HEK293T (cell line): ENCODE measurements at regions not wholly inside any gene's neighbourhood (a gene's known extent, or its start where the extent isn't known, plus 50 kb on each side); places are given as distances from the start of the nearest gene placed in this dataset.

ENCODE experiments used
- CTCF ChIA-PET: fragments of 350-600 bp; formaldehyde crosslinking; extraction: SDS; loops from one replicate; lab custom pipeline; 2021; ENCODE audit warnings: antibody characterized with exemption, inconsistent platforms; lab: Yijun Ruan, JAX
- POLR2A ChIA-PET: fragments of 350-600 bp; formaldehyde crosslinking; extraction: SDS; loops from one replicate; lab custom pipeline; 2020; ENCODE audit warnings: antibody characterized with exemption, inconsistent platforms; lab: Yijun Ruan, JAX
- DNase-seq: peaks from one replicate; pipeline ENCODE4 v3.0.0; 2012; ENCODE audit warnings: mixed read lengths; ENCODE audit errors: extremely low spot score
- ARNT ChIP-seq: fragments of 450-650 bp; IDR thresholded peaks from 2 replicates; pipeline ENCODE4 v1.6.1; 2017; ENCODE audit warnings: mild to moderate bottlenecking
- BHLHE40 ChIP-seq: fragments of 450-650 bp; IDR thresholded peaks from 2 replicates; pipeline ENCODE4 v1.6.1; 2016; ENCODE audit warnings: mild to moderate bottlenecking, moderate library complexity, borderline replicate concordance
- CTBP1 ChIP-seq: fragments of 450-650 bp; IDR thresholded peaks from 2 replicates; pipeline ENCODE4 v1.6.1; 2016; ENCODE audit warnings: borderline replicate concordance
- ELF4 ChIP-seq: fragments of 450-650 bp; IDR thresholded peaks from 2 replicates; pipeline ENCODE4 v1.6.1; 2017; ENCODE audit warnings: antibody characterized with exemption
- FOXA1 ChIP-seq: fragments of 450-650 bp; IDR thresholded peaks from 2 replicates; pipeline ENCODE4 v1.6.1; 2016; ENCODE audit warnings: mild to moderate bottlenecking
- FOXK2 ChIP-seq: fragments of 450-650 bp; IDR thresholded peaks from 2 replicates; pipeline ENCODE4 v1.6.1; 2016; ENCODE audit warnings: mild to moderate bottlenecking
- FOXM1 ChIP-seq: fragments of 450-650 bp; IDR thresholded peaks from 2 replicates; pipeline ENCODE4 v1.6.1; 2017; ENCODE audit warnings: mild to moderate bottlenecking, borderline replicate concordance
- HDGF ChIP-seq: fragments of 450-650 bp; IDR thresholded peaks from 2 replicates; pipeline ENCODE4 v1.6.1; 2017; ENCODE audit warnings: antibody characterized with exemption, borderline replicate concordance
- L3MBTL2 ChIP-seq: fragments of 450-650 bp; conservative IDR thresholded peaks from 2 replicates; pipeline ENCODE4 v1.6.1; 2016; ENCODE audit warnings: mild to moderate bottlenecking
- LEF1 ChIP-seq: fragments of 450-650 bp; IDR thresholded peaks from 2 replicates; pipeline ENCODE4 v1.6.1; 2017; ENCODE audit warnings: mild to moderate bottlenecking, borderline replicate concordance
- NFRKB ChIP-seq: fragments of 450-650 bp; IDR thresholded peaks from 2 replicates; pipeline ENCODE4 v1.6.1; 2016; ENCODE audit warnings: mild to moderate bottlenecking, moderate library complexity
- PKNOX1 ChIP-seq: fragments of 450-650 bp; IDR thresholded peaks from 2 replicates; pipeline ENCODE4 v1.6.1; 2016
- SP1 ChIP-seq: fragments of 450-650 bp; IDR thresholded peaks from 2 replicates; pipeline ENCODE4 v1.6.1; 2017
- SUZ12 ChIP-seq: fragments of 450-650 bp; IDR thresholded peaks from 2 replicates; pipeline ENCODE4 v1.6.1; 2016; ENCODE audit warnings: mild to moderate bottlenecking
- TARDBP ChIP-seq: fragments of 450-650 bp; IDR thresholded peaks from 2 replicates; pipeline ENCODE4 v1.6.1; 2016
- ZNF384 ChIP-seq: fragments of 450-650 bp; IDR thresholded peaks from 2 replicates; pipeline ENCODE4 v1.6.1; 2016

GRCh38 chr4:14641871-14642270 is 360.4 kb upstream of the CPEB2 start:
- DNase-seq: no peak
- POLR2A ChIA-PET: no interaction called here
- TF ChIP-seq LEF1 (no peak), SUZ12 (no peak), FOXM1 (no peak), TARDBP (no peak), SP1 (no peak), FOXA1 (no peak), PKNOX1 (no peak), L3MBTL2 (no peak), ARNT (no peak), NFRKB (no peak), ZNF384 (no peak)
- CTCF ChIA-PET: no interaction called here

GRCh38 chr4:14644580-14645282 is 357.6 kb upstream of the CPEB2 start:
- ChIA-PET CTCF (no interaction called here), POLR2A (no interaction called here)
- no peak for TF ChIP-seq ELF4
- TF ChIP-seq FOXK2: no peak
- no peak for TF ChIP-seq BHLHE40
- no peak for TF ChIP-seq FOXA1
- DNase-seq: no peak

- TF ChIP-seq ELF4 (no peak), ZNF384 (no peak), FOXA1 (no peak), SUZ12 (no peak), TARDBP (no peak), NFRKB (no peak)
- no peak for DNase-seq
- CTCF ChIA-PET: no interaction called here
These were observed 355.4 kb upstream of the CPEB2 start for GRCh38 chr4:14646831-14647230.

GRCh38 chr4:14650127-14650526 is 352.2 kb upstream of the CPEB2 start:
- CTCF ChIA-PET: no interaction called here
- TF ChIP-seq ZNF384 (no peak), TARDBP (no peak), ELF4 (no peak), HDGF (no peak), SP1 (no peak), ARNT (no peak), PKNOX1 (no peak), L3MBTL2 (no peak), SUZ12 (no peak), FOXM1 (no peak), LEF1 (no peak), NFRKB (no peak), FOXA1 (no peak), FOXK2 (no peak), CTBP1 (no peak)
- no peak for DNase-seq
- POLR2A ChIA-PET: no interaction called here

More at GRCh38 chr4:14646831-14647230, 355.4 kb upstream of the CPEB2 start:
- POLR2A ChIA-PET: no interaction called here

GRCh38 chr4:14652522-14652921 is 349.8 kb upstream of the CPEB2 start:
- DNase-seq: no peak
- no peak for TF ChIP-seq BHLHE40
- no peak for TF ChIP-seq FOXA1
- TF ChIP-seq CTBP1: no peak
- TF ChIP-seq HDGF: no peak
- no peak for TF ChIP-seq ZNF384
- no peak for TF ChIP-seq ARNT
- no peak for TF ChIP-seq LEF1
- no peak for TF ChIP-seq SP1
- TF ChIP-seq PKNOX1: no peak
- TF ChIP-seq L3MBTL2: no peak
- no peak for TF ChIP-seq SUZ12
- no peak for TF ChIP-seq ELF4
- no peak for TF ChIP-seq TARDBP
- ChIA-PET POLR2A (no interaction called here), CTCF (no interaction called here)

GRCh38 chr4:14653338-14653737 is 348.9 kb upstream of the CPEB2 start:
- ChIA-PET POLR2A (no interaction called here), CTCF (no interaction called here)
- no peak for TF ChIP-seq LEF1
- TF ChIP-seq NFRKB: no peak
- TF ChIP-seq FOXK2: no peak

GRCh38 chr4:14659286-14659685 is 343.0 kb upstream of the CPEB2 start:
- CTCF ChIA-PET: no interaction called here
- DNase-seq: no peak
- no peak for TF ChIP-seq SP1
- TF ChIP-seq ELF4: no peak
- no peak for TF ChIP-seq TARDBP
- no peak for TF ChIP-seq FOXA1
- TF ChIP-seq FOXK2: no peak
- TF ChIP-seq ARNT: no peak
- no peak for TF ChIP-seq CTBP1
- TF ChIP-seq PKNOX1: no peak
- POLR2A ChIA-PET: no interaction called here

More at GRCh38 chr4:14653338-14653737, 348.9 kb upstream of the CPEB2 start:
- no peak for DNase-seq
